A673 (cell line): ENCODE measurements at regions not wholly inside any gene's neighbourhood (a gene's known extent, or its start where the extent isn't known, plus 50 kb on each side); places are given as distances from the start of the nearest gene placed in this dataset.

ENCODE experiments used
- EZH2 ChIP-seq: fragments of 200-600 bp; sonication (generic); IDR thresholded peaks from 2 replicates; pipeline ENCODE4 v1.6.1; 2017; ENCODE audit warnings: borderline replicate concordance, low read depth, mild to moderate bottlenecking, mixed read lengths, antibody characterized with exemption, low read length; ENCODE audit not compliant: poor library complexity, severe bottlenecking
- TF ChIP-seq, protein P1 (sequence below): fragments of 300-800, 200-600 bp; sonication (generic); conservative IDR thresholded peaks from 2 replicates; pipeline ENCODE4 v1.5.1; 2017; ENCODE audit warnings: low read depth, mild to moderate bottlenecking, antibody characterized with exemption, low read length, moderate library complexity, mixed read lengths

DNA sequence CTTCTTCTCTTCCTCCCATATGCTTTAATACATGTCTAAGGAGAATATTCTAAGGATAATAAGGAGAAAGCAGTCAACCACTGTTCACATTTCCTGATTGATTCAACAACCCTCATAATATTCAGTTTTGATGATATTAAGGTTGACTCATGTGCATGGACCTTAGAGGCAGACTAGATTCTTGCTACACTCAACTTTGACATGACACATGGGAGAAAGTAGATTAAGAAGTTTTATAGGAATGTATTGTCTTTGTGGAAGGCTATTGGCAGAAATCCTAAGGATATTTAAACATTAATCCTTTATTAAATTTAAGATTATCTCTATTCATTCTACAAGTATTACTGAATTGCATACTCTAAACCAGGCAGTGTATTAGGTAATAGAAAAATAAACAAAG lies 309.1 kb upstream of the CYRIA start:
- TF ChIP-seq EZH2: no peak
- TF ChIP-seq, protein P1, sequence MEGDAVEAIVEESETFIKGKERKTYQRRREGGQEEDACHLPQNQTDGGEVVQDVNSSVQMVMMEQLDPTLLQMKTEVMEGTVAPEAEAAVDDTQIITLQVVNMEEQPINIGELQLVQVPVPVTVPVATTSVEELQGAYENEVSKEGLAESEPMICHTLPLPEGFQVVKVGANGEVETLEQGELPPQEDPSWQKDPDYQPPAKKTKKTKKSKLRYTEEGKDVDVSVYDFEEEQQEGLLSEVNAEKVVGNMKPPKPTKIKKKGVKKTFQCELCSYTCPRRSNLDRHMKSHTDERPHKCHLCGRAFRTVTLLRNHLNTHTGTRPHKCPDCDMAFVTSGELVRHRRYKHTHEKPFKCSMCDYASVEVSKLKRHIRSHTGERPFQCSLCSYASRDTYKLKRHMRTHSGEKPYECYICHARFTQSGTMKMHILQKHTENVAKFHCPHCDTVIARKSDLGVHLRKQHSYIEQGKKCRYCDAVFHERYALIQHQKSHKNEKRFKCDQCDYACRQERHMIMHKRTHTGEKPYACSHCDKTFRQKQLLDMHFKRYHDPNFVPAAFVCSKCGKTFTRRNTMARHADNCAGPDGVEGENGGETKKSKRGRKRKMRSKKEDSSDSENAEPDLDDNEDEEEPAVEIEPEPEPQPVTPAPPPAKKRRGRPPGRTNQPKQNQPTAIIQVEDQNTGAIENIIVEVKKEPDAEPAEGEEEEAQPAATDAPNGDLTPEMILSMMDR: no peak
